WTC11 (cell line): ENCODE measurements at regions not wholly inside any gene's neighbourhood (a gene's known extent, or its start where the extent isn't known, plus 50 kb on each side); places are given as distances from the start of the nearest gene placed in this dataset.

Source experiments
- CTCF ChIP-seq: fragments of 200-600 bp; IDR thresholded peaks from 2 replicates; pipeline ENCODE4 v1.8.0; 2022; ENCODE audit warnings: antibody characterized with exemption
- E2F4 ChIP-seq: sonication (generic); formaldehyde crosslinking; IDR thresholded peaks from 2 replicates; pipeline ENCODE4 v1.8.1; 2022; ENCODE audit warnings: low read depth, mild to moderate bottlenecking, moderate library complexity, missing genetic modification reagents, borderline replicate concordance
- IRF2 ChIP-seq: sonication (generic); formaldehyde crosslinking; IDR thresholded peaks from 2 replicates; pipeline ENCODE4 v1.8.0; 2022; ENCODE audit warnings: low read depth, missing genetic modification reagents, borderline replicate concordance
- KAT7 ChIP-seq: sonication (generic); formaldehyde crosslinking; IDR thresholded peaks from 2 replicates; pipeline ENCODE4 v1.8.1; 2023; ENCODE audit warnings: missing genetic modification reagents, mild to moderate bottlenecking, borderline replicate concordance
- NFE2L1 ChIP-seq: sonication (generic); formaldehyde crosslinking; IDR thresholded peaks from 2 replicates; pipeline ENCODE4 v1.8.1; 2023; ENCODE audit warnings: missing genetic modification reagents
- ZNF138 ChIP-seq: sonication (generic); formaldehyde crosslinking; conservative IDR thresholded peaks from 2 replicates; pipeline ENCODE4 v1.8.1; 2022; ENCODE audit warnings: mild to moderate bottlenecking, moderate library complexity, missing genetic modification reagents
- ZNF281 ChIP-seq: sonication (generic); formaldehyde crosslinking; IDR thresholded peaks from 2 replicates; pipeline ENCODE4 v1.8.0; 2023; ENCODE audit warnings: mild to moderate bottlenecking, missing genetic modification reagents

GRCh38 chr17:65436871-65437270 is 124.6 kb downstream of the AXIN2 start:
- TF ChIP-seq ZNF138 (CRISPR knock-in tag), result no peak
- no peak for TF ChIP-seq NFE2L1 (CRISPR knock-in tag)
- no peak for TF ChIP-seq CTCF
- no peak for TF ChIP-seq IRF2 (CRISPR knock-in tag)
- no peak for TF ChIP-seq ZNF281 (CRISPR knock-in tag)
- no peak for TF ChIP-seq KAT7 (CRISPR knock-in tag)
- no peak for TF ChIP-seq E2F4 (CRISPR knock-in tag)
